WI38 (cell line): ENCODE measurements at regions not wholly inside any gene's neighbourhood (a gene's known extent, or its start where the extent isn't known, plus 50 kb on each side); places are given as distances from the start of the nearest gene placed in this dataset.

Experiments
- H3K4me3 ChIP-seq: 2 replicates; pipeline ENCODE4 v1.5.1; 2011; ENCODE audit warnings: low read depth, mild to moderate bottlenecking, control low read depth, low read length
- CTCF ChIP-seq: IDR thresholded peaks from 2 replicates; pipeline ENCODE4 v1.5.1; 2012; ENCODE audit warnings: low read depth, mild to moderate bottlenecking, control low read depth, low read length

- no peak for TF ChIP-seq CTCF
- no peak overlapping the region for H3K4me3 ChIP-seq
Observed at GRCh38 chr7:381211-382042, 91.5 kb downstream of the FOXL3 start.

GRCh38 chr7:382043-382400 lies 92.1 kb downstream of the FOXL3 start:
- H3K4me3 ChIP-seq, result no peak overlapping the region
- TF ChIP-seq CTCF, result no peak

GRCh38 chr7:386385-386784 lies 96.4 kb downstream of the FOXL3 start:
- no peak for TF ChIP-seq CTCF
- no peak overlapping the region for H3K4me3 ChIP-seq

- no peak for TF ChIP-seq CTCF
- no peak overlapping the region for H3K4me3 ChIP-seq
Observed at GRCh38 chr7:387132-388022, 97.4 kb downstream of the FOXL3 start.

GRCh38 chr7:388023-388960 lies 98.3 kb downstream of the FOXL3 start:
- H3K4me3 ChIP-seq, result no peak overlapping the region
- TF ChIP-seq CTCF, result no peak

GRCh38 chr7:388961-389701 lies 99.2 kb downstream of the FOXL3 start:
- no peak overlapping the region for H3K4me3 ChIP-seq
- no peak for TF ChIP-seq CTCF
